ENCODE measurements at regions not wholly inside any gene's neighbourhood (a gene's known extent, or its start where the extent isn't known, plus 50 kb on each side); places are given as distances from the start of the nearest gene placed in this dataset.

DNA sequence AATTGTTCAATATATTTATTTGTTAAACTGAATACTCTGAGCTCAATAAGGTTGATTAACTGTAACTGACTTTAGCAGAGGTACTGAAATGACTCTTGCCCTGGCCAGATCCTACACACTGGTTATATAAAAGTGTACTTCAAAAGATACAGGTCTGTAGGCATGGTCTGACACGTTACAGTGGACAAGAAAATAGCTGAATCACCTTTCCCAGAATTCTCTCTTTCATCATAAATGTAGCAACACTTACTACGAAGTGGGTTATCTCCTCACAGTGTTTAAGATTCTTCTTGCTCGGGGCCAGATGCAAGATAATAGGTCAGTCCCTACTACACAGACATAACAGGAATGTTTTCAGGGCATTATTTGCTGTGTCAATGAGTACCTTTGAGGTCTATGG is 107.0 kb upstream of the ZC3H15 start:
- TF ChIP-seq, protein P1, sequence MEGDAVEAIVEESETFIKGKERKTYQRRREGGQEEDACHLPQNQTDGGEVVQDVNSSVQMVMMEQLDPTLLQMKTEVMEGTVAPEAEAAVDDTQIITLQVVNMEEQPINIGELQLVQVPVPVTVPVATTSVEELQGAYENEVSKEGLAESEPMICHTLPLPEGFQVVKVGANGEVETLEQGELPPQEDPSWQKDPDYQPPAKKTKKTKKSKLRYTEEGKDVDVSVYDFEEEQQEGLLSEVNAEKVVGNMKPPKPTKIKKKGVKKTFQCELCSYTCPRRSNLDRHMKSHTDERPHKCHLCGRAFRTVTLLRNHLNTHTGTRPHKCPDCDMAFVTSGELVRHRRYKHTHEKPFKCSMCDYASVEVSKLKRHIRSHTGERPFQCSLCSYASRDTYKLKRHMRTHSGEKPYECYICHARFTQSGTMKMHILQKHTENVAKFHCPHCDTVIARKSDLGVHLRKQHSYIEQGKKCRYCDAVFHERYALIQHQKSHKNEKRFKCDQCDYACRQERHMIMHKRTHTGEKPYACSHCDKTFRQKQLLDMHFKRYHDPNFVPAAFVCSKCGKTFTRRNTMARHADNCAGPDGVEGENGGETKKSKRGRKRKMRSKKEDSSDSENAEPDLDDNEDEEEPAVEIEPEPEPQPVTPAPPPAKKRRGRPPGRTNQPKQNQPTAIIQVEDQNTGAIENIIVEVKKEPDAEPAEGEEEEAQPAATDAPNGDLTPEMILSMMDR (conservative IDR thresholded peaks at IDR 0.05; ENCODE audit: low read depth, low read length), result no peak
- TF ChIP-seq EZH2 (IDR thresholded peaks at IDR 0.05; ENCODE audit: low read length, unreplicated experiment) (no peak), EZH2phosphoT487 (IDR thresholded peaks at IDR 0.05; ENCODE audit: borderline replicate concordance, low read length) (no peak)

Measured in PC-3 (cell line).